Activated naive CD4-positive, alpha-beta T cell treated with anti-CD3 and anti-CD28 coated beads, Interleukin-2, amount 50 U/mL, for 72 hours (primary cell): ENCODE measurements at regions not wholly inside any gene's neighbourhood (a gene's known extent, or its start where the extent isn't known, plus 50 kb on each side); places are given as distances from the start of the nearest gene placed in this dataset.

Experiments
- ATAC-seq, 2 donors: fragments of 150-1000 bp; cut with Tn5 transposase; 2 replicates each; pipeline ENCODE4 v1.10.0; 2021; ENCODE audit warnings: mild to moderate bottlenecking in 2 of 2, moderate library complexity in 2 of 2
- DNase-seq, 2 donors: peaks; one replicate each; pipeline ENCODE4 v3.0.0; 2021 to 2022; ENCODE audit warnings: low spot score in 2 of 2
- H3K27ac Mint-ChIP-seq, 2 donors: one replicate each; pipeline ENCODE4 v1.8.0; 2022; ENCODE audit warnings: mild to moderate bottlenecking in 2 of 2, mixed read lengths in 2 of 2
- H3K36me3 Mint-ChIP-seq, 2 donors: one replicate each; pipeline ENCODE4 v1.8.0; 2022; ENCODE audit warnings: mixed read lengths in 2 of 2
- H3K9me3 Mint-ChIP-seq, 2 donors: one replicate each; pipeline ENCODE4 v1.8.0; 2022; ENCODE audit warnings: mixed read lengths in 2 of 2

GRCh38 chr6:147087641-147088040 lies 116.6 kb upstream of the STXBP5 start:
- H3K9me3 Mint-ChIP-seq, result peaks cover 0 to 6% of the 10 kb centered on the region in 2 donors
- ATAC-seq (no peak), DNase-seq (no peak)
- H3K27ac Mint-ChIP-seq, result no peak overlapping the region
- peaks cover 8 to 14% of the 10 kb centered on the region in 2 donors for H3K36me3 Mint-ChIP-seq

GRCh38 chr6:147088861-147089260 lies 115.4 kb upstream of the STXBP5 start:
- Mint-ChIP-seq H3K27ac (no peak overlapping the region), H3K36me3 (peaks cover 8 to 13% of the 10 kb centered on the region in 2 donors), H3K9me3 (peaks cover 0 to 6% of the 10 kb centered on the region in 2 donors)
- ATAC-seq, result no peak
- DNase-seq, result no peak

- no peak overlapping the region for H3K27ac Mint-ChIP-seq
- no peak for ATAC-seq
- no peak for DNase-seq
- peaks cover 0 to 6% of the 10 kb centered on the region in 2 donors for H3K36me3 Mint-ChIP-seq
- no peaks in the 10 kb centered on the region for H3K9me3 Mint-ChIP-seq
These were observed 108.9 kb upstream of the STXBP5 start for GRCh38 chr6:147095316-147095715.

- Mint-ChIP-seq H3K27ac (no peak overlapping the region), H3K36me3 (no peaks in the 10 kb centered on the region), H3K9me3 (no peaks in the 10 kb centered on the region)
- DNase-seq, result no peak
- ATAC-seq, result no peak
These were observed 104.2 kb upstream of the STXBP5 start for GRCh38 chr6:147099974-147100373.

- ATAC-seq (no peak), DNase-seq (no peak)
- no peaks in the 10 kb centered on the region for H3K9me3 Mint-ChIP-seq
- no peak overlapping the region for H3K27ac Mint-ChIP-seq
- H3K36me3 Mint-ChIP-seq, result no peaks in the 10 kb centered on the region
These were observed 101.2 kb upstream of the STXBP5 start for GRCh38 chr6:147103007-147103406.

- no peaks in the 10 kb centered on the region for H3K9me3 Mint-ChIP-seq
- no peaks in the 10 kb centered on the region for H3K36me3 Mint-ChIP-seq
- ATAC-seq (no peak), DNase-seq (no peak)
- H3K27ac Mint-ChIP-seq, result no peak overlapping the region
These were observed 100.5 kb upstream of the STXBP5 start for GRCh38 chr6:147103694-147104093.

- Mint-ChIP-seq H3K9me3 (peaks cover 0 to 6% of the 10 kb centered on the region in 2 donors), H3K36me3 (no peaks in the 10 kb centered on the region), H3K27ac (no peak overlapping the region)
- DNase-seq, result no peak
- ATAC-seq, result no peak
These were observed 98.4 kb upstream of the STXBP5 start for GRCh38 chr6:147105786-147106185.

- H3K27ac Mint-ChIP-seq, result no peak overlapping the region
- DNase-seq (no peak), ATAC-seq (no peak)
- H3K9me3 Mint-ChIP-seq, result peaks cover 0 to 6% of the 10 kb centered on the region in 2 donors
- H3K36me3 Mint-ChIP-seq, result no peaks in the 10 kb centered on the region
These were observed 97.3 kb upstream of the STXBP5 start for GRCh38 chr6:147106759-147107401.

GRCh38 chr6:147108259-147108910 lies 95.8 kb upstream of the STXBP5 start:
- no peak overlapping the region for H3K27ac Mint-ChIP-seq
- peaks cover 0 to 6% of the 10 kb centered on the region in 2 donors for H3K9me3 Mint-ChIP-seq
- ATAC-seq, result no peak
- no peak for DNase-seq
- H3K36me3 Mint-ChIP-seq, result no peaks in the 10 kb centered on the region

GRCh38 chr6:147109707-147110106 lies 94.5 kb upstream of the STXBP5 start:
- H3K36me3 Mint-ChIP-seq, result no peaks in the 10 kb centered on the region
- H3K27ac Mint-ChIP-seq, result peak overlapping the region in 1 of 2 donors; percentile 57
- ATAC-seq, result no peak
- H3K9me3 Mint-ChIP-seq, result peaks cover 0 to 6% of the 10 kb centered on the region in 2 donors
- DNase-seq, result no peak

GRCh38 chr6:147116056-147116455 lies 88.2 kb upstream of the STXBP5 start:
- DNase-seq, result no peak
- peaks cover 4 to 5% of the 10 kb centered on the region in 2 donors for H3K9me3 Mint-ChIP-seq
- no peaks in the 10 kb centered on the region for H3K36me3 Mint-ChIP-seq
- no peak for ATAC-seq
- no peak overlapping the region for H3K27ac Mint-ChIP-seq

- Mint-ChIP-seq H3K27ac (no peak overlapping the region), H3K9me3 (peaks cover 4 to 5% of the 10 kb centered on the region in 2 donors), H3K36me3 (no peaks in the 10 kb centered on the region)
- DNase-seq, result no peak
- no peak for ATAC-seq
These were observed 87.2 kb upstream of the STXBP5 start for GRCh38 chr6:147117011-147117410.

GRCh38 chr6:147117580-147117979 lies 86.6 kb upstream of the STXBP5 start:
- ATAC-seq (no peak), DNase-seq (no peak)
- no peaks in the 10 kb centered on the region for H3K36me3 Mint-ChIP-seq
- H3K27ac Mint-ChIP-seq, result no peak overlapping the region
- peaks cover 4 to 5% of the 10 kb centered on the region in 2 donors for H3K9me3 Mint-ChIP-seq

- H3K36me3 Mint-ChIP-seq, result no peaks in the 10 kb centered on the region
- no peak for ATAC-seq
- DNase-seq, result no peak
- peaks cover 4 to 5% of the 10 kb centered on the region in 2 donors for H3K9me3 Mint-ChIP-seq
- H3K27ac Mint-ChIP-seq, result no peak overlapping the region
These were observed 84.9 kb upstream of the STXBP5 start for GRCh38 chr6:147119310-147119709.

GRCh38 chr6:147122823-147123222 lies 81.4 kb upstream of the STXBP5 start:
- DNase-seq, result no peak
- Mint-ChIP-seq H3K27ac (no peak overlapping the region), H3K36me3 (no peaks in the 10 kb centered on the region), H3K9me3 (peaks cover 4 to 5% of the 10 kb centered on the region in 2 donors)
- no peak for ATAC-seq

- DNase-seq (no peak), ATAC-seq (no peak)
- H3K27ac Mint-ChIP-seq, result no peak overlapping the region
- H3K36me3 Mint-ChIP-seq, result no peaks in the 10 kb centered on the region
- H3K9me3 Mint-ChIP-seq, result no peaks in the 10 kb centered on the region
These were observed 77.6 kb upstream of the STXBP5 start for GRCh38 chr6:147126618-147127022.

GRCh38 chr6:147127587-147127986 lies 76.6 kb upstream of the STXBP5 start:
- Mint-ChIP-seq H3K9me3 (no peaks in the 10 kb centered on the region), H3K36me3 (no peaks in the 10 kb centered on the region), H3K27ac (no peak overlapping the region)
- ATAC-seq (no peak), DNase-seq (no peak)

- DNase-seq, result no peak
- H3K9me3 Mint-ChIP-seq, result no peaks in the 10 kb centered on the region
- H3K27ac Mint-ChIP-seq, result no peak overlapping the region
- no peak for ATAC-seq
- H3K36me3 Mint-ChIP-seq, result no peaks in the 10 kb centered on the region
These were observed 76.2 kb upstream of the STXBP5 start for GRCh38 chr6:147128056-147128455.
